Vagina (tissue), 2 donors: ENCODE measurements at regions not wholly inside any gene's neighbourhood (a gene's known extent, or its start where the extent isn't known, plus 50 kb on each side); places are given as distances from the start of the nearest gene placed in this dataset.

Experiments used
- POLR2A ChIP-seq, 2 donors: fragments of 450-650 bp; IDR thresholded peaks; one replicate each; pipeline ENCODE4 v1.6.1; 2017; ENCODE audit warnings: antibody characterized with exemption in 2 of 2, mild to moderate bottlenecking in 2 of 2, moderate library complexity in 2 of 2
- TF ChIP-seq, protein P1 (sequence below), 3 experiments: fragments of 450-650 bp in 2 of 3; fragments of 200-600 bp in 1 of 3; sonication (generic) in 1 of 3; IDR thresholded peaks; one replicate each; pipeline ENCODE4 v1.5.1; 2017 to 2019; ENCODE audit warnings: antibody characterized with exemption in 3 of 3, mild to moderate bottlenecking in 2 of 3, moderate library complexity in 2 of 3

- TF ChIP-seq, protein P1, sequence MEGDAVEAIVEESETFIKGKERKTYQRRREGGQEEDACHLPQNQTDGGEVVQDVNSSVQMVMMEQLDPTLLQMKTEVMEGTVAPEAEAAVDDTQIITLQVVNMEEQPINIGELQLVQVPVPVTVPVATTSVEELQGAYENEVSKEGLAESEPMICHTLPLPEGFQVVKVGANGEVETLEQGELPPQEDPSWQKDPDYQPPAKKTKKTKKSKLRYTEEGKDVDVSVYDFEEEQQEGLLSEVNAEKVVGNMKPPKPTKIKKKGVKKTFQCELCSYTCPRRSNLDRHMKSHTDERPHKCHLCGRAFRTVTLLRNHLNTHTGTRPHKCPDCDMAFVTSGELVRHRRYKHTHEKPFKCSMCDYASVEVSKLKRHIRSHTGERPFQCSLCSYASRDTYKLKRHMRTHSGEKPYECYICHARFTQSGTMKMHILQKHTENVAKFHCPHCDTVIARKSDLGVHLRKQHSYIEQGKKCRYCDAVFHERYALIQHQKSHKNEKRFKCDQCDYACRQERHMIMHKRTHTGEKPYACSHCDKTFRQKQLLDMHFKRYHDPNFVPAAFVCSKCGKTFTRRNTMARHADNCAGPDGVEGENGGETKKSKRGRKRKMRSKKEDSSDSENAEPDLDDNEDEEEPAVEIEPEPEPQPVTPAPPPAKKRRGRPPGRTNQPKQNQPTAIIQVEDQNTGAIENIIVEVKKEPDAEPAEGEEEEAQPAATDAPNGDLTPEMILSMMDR (IDR thresholded peaks at IDR 0.05), result no peak
- TF ChIP-seq POLR2A (IDR thresholded peaks at IDR 0.05), result no peak
Observed at GRCh38 chr9:109901201-109901600, 121.2 kb downstream of the PALM2AKAP2 start.
